HK-2 (cell line): ENCODE measurements at regions not wholly inside any gene's neighbourhood (a gene's known extent, or its start where the extent isn't known, plus 50 kb on each side); places are given as distances from the start of the nearest gene placed in this dataset.
A peak's percentile ranks its signal among the peaks of the same experiment; 100 is the strongest.

Experiments used
- DNase-seq: peaks from one replicate; pipeline ENCODE4 v3.0.0-alpha.2; 2018; ENCODE audit not compliant: unreplicated experiment

DNA sequence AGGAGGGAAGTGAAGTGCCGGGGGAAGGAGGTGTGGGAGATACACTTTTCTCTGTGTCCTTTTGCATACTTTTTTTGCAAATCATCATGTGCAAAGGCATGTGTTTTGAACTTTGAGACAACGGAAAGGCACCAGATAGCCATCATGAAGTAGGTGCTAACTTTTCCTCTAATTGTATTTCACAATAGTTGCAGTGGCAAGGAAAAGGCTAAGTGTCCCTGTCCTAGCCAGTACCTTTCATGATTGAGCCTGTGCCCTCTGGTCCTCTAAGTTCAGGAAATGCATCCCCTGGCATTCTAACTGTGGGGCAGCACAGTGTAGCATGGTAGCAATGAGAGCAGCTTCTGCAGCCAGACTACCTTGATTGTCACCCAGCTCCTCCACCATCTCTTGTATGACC, 186.2 kb downstream of the ADSS2 start:
- no peak for DNase-seq

DNA sequence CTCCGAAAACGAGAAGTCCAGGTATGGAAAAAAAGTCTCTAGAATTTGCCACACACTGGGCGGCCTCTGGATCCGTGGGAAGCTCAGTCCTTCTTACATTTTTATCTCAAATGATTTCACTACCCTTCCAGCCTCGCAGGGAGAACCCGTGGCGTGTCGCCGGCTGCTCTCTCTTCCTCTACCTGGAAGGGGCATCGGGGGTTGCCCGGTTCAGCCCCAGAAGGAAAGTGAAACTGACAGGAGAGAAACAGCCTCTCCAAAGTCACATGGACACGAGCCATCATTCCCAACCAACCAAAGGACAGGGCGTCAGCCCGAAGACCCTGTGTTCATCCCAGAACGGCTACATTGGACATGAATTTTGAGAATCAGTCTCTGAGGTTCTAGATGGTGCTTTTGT, 182.5 kb downstream of the ADSS2 start:
- no peak for DNase-seq

DNA sequence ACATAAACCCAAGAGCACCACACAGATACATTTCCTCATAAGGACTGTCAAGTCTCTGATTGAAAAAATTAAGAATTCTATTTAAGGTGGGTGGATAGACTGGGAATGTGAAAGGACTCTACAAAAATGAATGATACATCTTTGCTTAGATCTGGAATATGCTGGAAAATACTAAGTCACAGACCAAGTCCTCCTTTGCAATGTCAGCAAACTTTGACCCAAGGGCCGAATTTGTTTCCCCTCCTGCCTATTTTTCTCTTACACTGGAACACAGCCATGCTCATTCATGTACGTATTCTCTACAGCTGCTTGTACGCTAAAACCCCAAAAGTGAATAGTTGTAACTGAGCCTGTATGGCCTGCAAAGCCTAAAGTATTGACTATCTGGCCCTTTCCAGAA, 180.7 kb downstream of the ADSS2 start:
- DNase-seq: no peak

DNA sequence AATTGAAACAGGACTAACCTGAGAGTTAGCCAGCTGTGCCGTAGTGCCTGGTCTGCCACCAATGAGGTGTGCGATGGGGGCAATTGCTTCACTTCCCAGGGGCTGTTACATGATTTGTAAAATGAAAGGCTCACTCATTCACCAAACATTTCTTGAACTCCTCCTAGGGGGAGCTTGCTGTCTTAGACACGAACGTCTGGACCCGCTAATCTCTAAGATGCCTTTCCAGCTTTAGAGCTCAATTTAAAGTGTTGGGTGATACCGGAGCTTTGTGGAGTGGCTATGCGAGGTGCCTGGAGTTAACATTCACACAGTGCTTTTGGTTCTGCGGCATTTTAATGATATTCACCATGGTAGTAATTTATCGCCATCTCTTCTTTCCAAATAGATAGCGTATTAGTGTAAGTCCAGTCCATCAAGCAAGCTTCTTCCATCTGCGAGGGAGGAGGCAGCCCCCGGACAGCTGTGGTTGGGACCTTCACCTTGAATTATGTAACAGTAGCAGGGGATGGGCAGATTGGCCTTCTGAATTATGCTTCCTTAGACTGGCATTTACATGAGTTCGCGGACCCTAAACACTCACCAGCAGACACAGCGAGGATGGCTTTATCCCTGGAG, 179.9 kb downstream of the ADSS2 start:
- DNase-seq: no peak

DNA sequence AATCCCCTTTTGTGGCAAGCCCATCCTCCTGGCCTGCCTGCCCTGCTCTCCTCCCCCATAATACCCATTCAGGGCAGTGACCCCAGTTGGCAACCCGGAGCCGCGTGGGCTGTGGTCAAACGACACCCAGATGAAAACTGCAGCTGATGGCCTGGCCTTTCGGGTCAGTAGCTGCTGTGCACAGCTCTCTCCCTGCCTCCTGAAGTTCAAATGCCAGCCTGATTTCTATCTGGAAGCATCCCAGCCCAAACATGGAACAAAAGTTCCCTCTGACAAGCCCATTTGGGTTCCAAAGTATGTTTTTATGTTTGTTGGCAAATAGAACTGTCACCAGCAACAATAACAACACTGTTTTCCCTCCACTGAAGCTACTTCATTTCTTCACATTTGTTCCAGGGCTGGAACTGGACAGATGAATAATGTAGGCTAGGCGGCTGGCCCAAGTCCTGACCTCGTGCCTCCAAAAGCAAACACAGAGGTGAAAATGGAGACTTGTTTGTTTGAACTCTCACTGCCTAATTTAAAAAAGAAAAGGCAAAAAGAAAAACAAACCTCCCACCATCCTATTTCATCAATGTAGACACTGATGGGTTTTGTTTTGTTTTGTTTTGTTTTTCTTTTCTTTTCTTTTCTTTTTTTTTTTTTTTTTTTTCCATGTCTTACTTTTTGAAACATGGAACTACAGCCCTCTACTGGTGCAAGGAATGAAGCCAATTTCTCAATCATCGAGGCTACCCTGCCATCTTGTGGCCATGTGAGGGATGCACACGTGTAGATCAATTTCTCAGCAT, 179.0 kb downstream of the ADSS2 start:
- peak; percentile 83 for DNase-seq

DNA sequence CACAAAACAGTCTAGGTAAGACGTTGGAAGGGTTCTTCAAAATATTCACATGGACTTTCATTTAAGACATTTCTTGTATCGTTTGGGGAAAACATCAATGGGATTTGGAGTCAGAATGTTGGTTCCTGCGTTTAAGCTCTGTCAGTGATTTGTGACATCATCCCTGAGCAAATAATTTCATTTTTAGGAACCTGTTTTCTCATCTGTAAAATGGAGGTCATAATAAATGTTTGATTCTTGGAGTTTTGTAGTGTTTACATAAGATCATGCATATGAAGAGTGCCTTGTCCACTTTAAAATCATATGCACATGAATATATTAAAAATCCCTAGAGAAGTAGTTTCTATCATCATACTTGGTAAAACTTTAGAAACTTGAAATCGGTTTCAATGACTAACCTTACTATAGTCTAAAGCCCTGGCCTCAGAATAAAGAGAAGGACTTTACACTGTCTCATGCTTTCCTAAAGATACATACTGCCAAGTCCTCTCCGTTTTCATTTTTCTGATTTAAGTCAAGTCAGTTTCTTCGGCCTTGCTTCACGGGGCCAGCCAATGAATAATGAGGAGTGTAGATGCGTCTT, 178.4 kb downstream of the ADSS2 start:
- no peak for DNase-seq

DNA sequence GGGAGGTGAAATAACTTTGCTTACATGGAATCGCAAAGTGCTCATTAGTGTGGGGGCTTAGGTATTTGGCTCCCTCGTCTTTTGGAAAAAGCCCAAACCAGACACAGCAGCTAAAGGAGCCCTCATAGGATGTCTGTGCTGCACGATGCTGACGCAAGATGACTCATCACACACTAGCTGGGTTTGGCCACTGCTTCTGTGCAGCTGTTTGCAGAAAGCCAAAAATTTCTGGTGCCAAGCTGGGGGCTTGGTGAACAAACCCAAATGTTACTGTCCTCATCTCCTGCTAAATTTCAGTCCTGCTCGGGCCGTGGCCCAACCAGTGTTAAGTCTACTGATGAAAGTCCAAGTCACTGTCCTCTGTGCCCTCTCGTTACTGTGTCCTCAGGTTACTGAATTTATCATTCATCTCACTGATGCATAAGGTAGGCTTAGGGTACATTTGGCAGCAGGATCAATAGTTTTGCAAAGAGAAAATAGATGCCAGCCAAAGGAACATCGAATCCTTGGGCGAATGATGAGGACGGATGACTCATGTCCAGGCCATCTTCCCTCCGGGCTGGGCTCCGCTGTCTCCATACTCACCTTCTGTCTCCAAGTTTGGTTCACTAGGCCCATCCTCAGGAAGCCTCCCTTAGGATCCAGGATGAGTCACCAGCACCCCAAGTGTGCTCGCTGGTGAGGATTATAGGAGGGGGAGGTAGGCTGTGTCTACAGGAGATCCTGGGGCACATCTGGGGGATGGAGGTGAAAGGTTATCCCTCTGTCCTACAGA, 177.7 kb downstream of the ADSS2 start:
- peak; percentile 75 for DNase-seq

DNA sequence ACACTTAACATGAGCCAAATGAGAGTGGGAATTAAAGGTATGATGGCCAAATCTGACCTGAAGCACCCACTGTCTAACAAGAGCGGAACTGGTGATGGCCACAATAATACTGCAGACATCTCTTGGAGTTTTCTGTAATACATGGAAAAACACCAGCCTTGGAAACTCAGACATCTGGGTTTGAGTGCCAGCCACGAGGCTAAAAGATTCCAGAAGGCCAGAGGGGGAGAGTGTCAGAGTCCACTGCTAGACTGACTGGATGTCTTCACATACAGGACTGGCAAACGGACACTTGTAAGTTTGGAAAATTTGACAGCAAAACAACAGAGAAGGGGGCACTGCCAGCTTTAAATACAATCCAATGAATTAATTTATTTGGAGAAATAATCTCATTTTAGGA, 175.1 kb downstream of the ADSS2 start:
- no peak for DNase-seq

DNA sequence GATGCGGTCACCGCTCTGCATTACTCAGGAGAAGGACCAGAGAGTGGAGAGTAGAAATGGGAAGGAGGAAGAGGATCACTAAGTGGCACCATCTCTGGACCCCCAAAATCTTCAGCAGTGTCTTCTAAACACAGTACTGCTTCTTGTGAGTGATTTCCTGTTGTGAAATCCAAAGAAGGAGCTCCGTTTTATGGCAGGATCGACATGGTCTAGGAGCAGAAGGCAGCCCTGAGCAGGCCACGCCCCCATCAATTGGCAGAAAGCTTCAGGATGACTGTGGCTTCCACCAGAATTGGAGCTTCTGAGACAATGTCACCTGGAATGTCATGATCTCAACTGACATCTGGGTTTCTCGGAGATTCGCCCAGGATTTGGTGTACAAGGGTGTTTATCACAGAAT, 171.5 kb downstream of the ADSS2 start:
- DNase-seq: no peak

DNA sequence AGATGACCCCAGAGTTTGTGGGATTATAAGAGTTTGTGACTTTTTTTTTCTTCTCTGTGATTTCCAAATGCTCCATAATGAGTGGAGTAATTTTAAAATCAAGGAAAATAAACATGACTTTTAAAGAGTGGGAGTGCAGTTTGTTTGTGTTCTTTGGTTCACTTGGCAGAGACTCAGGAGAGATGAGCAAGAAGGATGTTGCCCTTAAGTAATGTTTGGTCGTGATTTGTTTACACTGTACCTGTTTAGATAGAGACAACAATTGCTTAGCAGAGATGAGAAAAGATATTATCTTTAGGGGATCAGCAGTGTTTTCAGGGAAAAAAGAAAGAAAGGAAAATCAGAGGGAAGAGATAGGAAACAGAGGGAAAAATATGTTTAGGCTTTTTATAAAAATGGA, 170.8 kb downstream of the ADSS2 start:
- DNase-seq: no peak

DNA sequence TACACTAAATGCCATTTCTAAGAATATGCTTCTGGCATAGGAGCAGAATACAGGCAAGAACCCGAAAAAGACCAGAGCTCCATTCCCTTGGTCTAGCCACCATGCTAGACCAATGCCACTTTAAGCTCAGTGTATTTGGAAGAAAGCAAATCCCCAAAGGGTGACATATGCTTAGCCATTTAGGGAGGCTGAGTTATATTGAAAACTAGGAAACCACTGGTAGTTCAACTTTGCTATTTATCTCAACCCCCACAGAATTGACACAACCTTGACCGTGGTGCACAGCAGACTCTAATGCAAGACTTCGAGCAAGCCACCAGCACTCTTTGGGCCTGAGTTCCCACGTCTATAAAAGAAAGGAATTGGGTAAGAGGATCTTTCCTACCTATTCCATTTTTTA, 167.9 kb downstream of the ADSS2 start:
- no peak for DNase-seq

DNA sequence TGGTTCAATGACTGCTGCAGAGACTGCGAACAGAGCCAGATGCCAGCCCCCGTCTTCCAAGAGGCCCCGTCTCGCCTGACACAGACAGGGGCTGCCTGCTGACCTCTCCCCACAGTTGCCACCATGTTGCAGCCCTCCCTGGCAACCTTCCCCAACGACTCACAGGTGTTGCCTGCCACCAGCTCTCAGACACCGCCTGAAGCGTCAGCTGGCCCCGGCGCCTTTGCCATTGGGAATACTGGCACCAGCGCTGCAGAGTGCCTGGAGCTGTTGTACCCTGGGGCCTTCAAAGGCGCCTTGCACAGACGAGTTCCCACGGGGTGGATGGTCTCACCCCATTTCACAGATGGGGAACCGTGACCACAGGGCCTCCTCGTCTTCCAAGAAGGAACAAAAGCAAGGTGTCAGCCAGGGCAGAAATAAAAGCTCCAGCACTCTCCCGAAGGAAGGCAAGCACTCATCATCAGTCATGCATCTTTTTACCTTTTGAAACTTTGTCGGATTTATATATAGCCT, 167.0 kb downstream of the ADSS2 start:
- no peak for DNase-seq

DNA sequence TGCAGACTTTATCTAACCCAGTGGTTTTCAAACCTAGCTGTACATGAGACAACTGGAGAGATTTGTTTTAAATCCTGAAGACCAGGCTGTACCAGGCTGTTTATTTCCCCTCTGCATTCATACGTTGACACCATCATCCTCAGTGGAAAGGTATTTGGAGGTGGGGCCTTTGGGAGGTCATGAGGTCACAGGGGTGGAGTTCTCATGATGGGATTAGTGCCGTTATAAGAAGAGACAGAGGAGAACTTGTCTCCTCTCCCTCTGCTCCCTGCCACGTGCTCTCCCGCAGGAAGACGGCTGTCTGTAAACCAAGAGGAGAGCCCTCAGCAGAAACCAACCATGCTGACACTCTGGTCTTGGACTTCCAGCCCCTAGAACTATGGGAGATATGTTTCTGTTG, 165.4 kb downstream of the ADSS2 start:
- DNase-seq: no peak

DNA sequence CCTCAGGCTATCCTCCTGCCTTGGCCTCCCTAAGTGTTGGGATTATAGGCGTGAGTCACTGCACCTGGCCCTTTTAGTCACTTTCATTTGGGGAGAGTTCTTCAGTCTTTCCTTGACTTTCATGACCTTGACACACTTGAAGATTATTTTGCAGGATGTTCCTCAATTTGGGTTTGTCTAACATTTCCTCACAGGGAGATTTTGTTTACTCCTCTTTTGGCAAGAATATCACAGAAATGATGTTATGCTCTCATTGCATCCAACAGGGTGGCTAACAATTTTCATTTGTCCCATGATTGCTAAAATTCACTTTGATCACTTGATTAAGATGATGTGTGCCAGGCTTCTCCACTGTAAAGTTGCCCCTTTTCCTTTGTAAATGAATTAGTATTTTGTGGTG, 164.0 kb downstream of the ADSS2 start:
- DNase-seq: no peak

DNA sequence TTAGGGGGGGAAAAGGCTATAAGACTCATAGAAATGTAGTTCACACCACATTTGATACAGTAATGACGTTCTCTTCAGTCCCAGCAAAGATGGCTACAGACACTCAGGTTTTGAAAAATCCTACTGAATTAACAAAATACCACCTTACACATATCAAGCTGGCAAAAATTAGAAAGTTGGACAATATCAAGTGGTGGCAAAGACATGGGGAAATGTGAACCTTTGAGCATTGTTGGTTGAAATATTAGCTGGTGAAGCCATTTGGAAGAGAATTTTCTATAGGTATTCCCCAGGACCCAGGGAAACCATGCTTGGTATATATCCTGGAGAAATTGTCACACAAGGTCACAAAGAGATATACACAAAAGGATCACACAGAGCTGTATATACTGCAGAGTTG, 163.0 kb downstream of the ADSS2 start:
- no peak for DNase-seq

DNA sequence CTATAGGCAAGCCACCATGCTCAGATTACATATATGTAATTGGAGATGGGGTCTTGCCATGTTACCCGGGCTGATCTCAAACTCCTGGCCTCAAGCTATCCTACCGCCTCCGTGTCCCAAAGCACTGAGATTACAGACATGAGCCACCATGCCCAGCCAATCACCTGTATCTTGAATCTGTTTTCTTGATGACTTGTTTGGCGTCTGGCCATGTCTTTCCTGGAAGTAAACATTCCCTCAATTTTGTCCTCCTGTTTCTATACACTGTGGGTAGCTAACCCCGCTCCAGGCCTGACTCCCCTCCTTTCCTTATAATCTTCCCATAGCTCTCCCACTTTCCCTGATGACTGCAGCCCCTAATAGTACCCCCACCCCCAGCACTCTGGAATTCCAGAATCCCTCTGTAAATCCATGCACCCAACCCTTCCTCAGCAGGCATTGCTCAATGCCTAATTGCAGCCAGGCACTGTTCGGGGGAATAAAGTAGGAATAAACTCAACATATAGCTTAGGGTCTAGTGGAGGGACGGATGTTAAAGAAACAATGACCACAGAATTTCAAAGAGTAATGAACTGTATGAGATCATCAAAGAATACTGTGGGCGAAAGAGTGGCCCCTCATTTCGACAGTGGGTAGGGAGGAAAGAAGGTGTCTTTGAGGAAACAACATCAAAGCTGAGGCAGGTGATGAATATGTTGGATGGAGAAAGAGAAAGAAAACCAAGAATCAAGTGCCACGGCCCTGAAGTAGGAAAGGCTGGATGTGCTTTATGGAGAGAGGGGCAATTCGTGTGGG, 161.5 kb downstream of the ADSS2 start:
- DNase-seq: no peak

DNA sequence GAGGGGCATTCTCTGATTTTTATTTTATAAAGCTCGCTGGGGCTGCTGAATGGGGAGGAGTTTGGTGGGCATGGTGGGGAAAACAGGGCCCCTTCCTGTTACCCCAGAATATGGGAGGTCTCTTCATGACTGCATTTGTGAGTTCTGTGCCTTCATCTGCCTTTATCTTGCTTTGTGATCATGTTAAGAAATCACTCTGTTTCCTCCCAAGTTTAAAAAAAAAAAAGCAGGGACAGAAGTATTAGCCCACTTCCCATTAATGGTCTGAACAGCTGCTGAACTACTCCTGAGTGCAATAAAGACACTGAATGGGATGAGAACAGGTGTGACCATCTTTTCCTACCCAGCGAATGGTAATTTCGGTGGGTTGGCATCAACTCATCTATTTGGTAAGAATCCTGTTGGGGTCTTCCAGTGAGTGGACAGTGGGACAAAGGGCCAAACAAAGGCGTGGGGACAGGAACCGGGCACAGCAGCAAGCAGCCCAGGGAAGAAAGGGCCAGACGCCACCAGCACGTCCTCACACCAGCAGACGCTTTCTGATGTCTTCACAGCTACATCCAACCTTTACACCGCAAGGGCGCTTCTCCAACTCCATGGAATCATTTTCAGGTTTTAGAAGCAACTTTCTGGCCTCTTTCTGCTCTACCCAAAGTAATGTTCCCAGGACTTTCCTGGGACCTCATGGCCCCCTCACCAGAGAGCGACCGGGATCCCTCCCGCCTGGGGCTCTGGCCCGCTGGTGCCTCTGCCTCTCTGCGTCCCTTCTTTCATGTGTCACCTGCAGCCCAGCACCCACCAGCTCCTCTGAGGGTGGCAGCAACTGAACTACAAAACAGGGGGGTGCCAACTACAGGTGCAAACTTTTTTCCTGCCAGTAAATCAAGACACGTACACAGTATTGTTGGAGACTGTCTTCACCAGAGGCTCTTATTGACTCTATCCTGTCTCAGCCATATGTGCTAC, 160.2 kb downstream of the ADSS2 start:
- no peak for DNase-seq

DNA sequence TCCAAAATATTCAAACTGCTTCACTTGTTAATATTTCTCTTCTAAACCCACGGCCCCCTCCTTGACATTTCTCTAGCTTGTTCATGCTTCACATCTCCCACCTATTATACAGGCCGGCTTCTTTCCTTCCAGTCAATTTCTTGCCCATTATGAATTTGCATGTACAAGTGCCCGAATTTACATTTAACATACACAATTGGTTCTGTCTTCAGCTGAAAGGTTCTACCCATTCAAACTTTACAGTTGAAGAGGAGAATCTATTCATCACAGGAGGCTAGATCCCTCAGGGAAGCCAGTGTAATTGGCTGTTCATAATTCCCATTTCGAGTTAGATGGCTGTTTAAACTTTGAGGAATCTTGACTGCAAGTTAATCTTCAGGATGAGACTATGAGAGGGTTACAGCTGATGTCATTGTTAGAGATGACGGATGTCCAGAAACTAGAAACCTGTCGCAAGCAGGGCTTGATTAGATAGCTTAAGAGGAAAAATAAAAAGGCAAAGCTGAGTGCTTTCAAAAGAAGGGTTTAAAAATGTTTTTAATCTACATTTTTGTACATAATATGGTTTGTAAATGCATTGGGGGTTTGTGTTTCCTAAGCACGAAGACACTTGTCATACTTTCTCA, 157.0 kb downstream of the ADSS2 start:
- DNase-seq: no peak

DNA sequence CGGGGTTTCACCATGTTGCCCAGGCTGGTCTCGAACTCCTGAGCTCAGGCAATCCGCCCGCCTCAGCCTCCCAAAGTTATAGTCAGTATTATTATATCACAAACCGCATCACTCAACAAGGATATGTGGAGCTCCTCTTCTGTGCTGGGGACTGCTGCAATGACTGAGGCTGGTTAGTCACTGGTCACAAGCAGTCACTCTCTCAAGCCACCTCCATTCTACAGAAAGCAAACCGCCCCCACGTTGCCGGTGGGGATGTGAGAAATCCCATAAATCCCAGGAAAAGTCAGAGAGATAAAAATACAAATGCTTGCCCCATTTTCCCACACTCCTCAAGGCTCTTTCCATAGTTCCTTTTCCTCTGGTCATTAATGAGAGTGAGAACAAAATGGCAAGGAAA, 155.7 kb downstream of the ADSS2 start:
- DNase-seq: no peak

DNA sequence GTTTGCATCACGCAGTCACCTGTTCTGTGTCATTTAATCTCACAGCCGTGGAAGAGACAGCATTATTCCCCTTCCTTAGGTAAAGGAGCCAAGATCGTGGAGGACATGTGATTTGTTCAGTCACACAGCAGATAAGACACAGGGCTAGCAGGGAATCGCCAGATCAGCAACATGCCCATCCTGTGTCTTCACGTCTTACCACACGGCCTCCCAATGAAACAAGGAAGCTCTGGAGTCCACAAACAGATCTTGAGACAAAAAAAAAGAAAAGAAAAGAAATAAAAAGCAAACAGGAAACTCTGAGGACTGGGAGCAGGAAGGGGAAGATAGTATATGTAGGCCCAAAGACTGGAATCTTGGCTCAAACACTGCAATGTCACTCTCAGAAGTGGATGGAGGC, 155.3 kb downstream of the ADSS2 start:
- no peak for DNase-seq
